Esophagus muscularis mucosa (tissue), 4 donors: ENCODE measurements at regions not wholly inside any gene's neighbourhood (a gene's known extent, or its start where the extent isn't known, plus 50 kb on each side); places are given as distances from the start of the nearest gene placed in this dataset.

Source experiments
- DNase-seq: peaks from one replicate; pipeline ENCODE4 v3.0.0-alpha.2; 2017; ENCODE audit errors: extremely low spot score
- H3K27ac ChIP-seq, 4 donors: fragments of 200-600 bp; sonication (generic); replicated peaks in 1 of 4; 1 replicate in 3 of 4; 2 replicates in 1 of 4; pipeline ENCODE4 v1.5.1; 2016 to 2019; ENCODE audit warnings: mild to moderate bottlenecking in 1 of 4
- H3K27me3 ChIP-seq, 4 donors: fragments of 200-600 bp; sonication (generic); one replicate each; pipeline versions ENCODE4 v1.5.1 to v1.6.0; 2016 to 2019
- H3K36me3 ChIP-seq, 4 donors: fragments of 200-600 bp; sonication (generic); one replicate each; pipeline ENCODE4 v1.5.1; 2016 to 2019
- H3K4me1 ChIP-seq, 4 donors: fragments of 200-600 bp; sonication (generic); one replicate each; pipeline ENCODE4 v1.5.1; 2016 to 2019
- H3K4me3 ChIP-seq, 4 donors: fragments of 200-600 bp; sonication (generic); 1 replicate in 2 of 4; 2 replicates in 2 of 4; pipeline ENCODE4 v1.5.1; 2016 to 2019; ENCODE audit warnings: mild to moderate bottlenecking in 4 of 4, moderate library complexity in 1 of 4
- H3K9me3 ChIP-seq, 4 donors: fragments of 200-600 bp; sonication (generic); 1 replicate in 3 of 4; 2 replicates in 1 of 4; pipeline ENCODE4 v1.5.1; 2016 to 2019
- EP300 ChIP-seq: sonication (generic); formaldehyde crosslinking; IDR thresholded peaks from one replicate; pipeline ENCODE4 v1.6.1; 2017; ENCODE audit warnings: antibody characterized with exemption
- POLR2A ChIP-seq: fragments of 450-650 bp; IDR thresholded peaks from one replicate; pipeline ENCODE4 v1.6.1; 2017; ENCODE audit warnings: antibody characterized with exemption, moderate library complexity, mild to moderate bottlenecking, low read depth
- POLR2AphosphoS5 ChIP-seq, 2 donors: sonication (generic); formaldehyde crosslinking; IDR thresholded peaks; one replicate each; pipeline ENCODE4 v1.6.1; 2017; ENCODE audit warnings: antibody characterized with exemption in 2 of 2
- WGBS: methylation state at CpG from one replicate; pipeline ENCODE4 v1.1.5; 2018; 5-methylcytosine and 5-hydroxymethylcytosine counted together
- intact Hi-C: fragments of 100-400 bp; cut with DNase I; formaldehyde crosslinking; loops from one replicate; pipeline ENCODE4 v1.15.1; 2023
- TF ChIP-seq, protein P1 (sequence below), 3 experiments: fragments of 200-600 bp in 2 of 3; fragments of 450-650 bp in 1 of 3; sonication (generic) in 2 of 3; IDR thresholded peaks; one replicate each; pipeline ENCODE4 v1.5.1; 2017 to 2019; ENCODE audit warnings: antibody characterized with exemption in 3 of 3, mild to moderate bottlenecking in 2 of 3, moderate library complexity in 1 of 3

DNA sequence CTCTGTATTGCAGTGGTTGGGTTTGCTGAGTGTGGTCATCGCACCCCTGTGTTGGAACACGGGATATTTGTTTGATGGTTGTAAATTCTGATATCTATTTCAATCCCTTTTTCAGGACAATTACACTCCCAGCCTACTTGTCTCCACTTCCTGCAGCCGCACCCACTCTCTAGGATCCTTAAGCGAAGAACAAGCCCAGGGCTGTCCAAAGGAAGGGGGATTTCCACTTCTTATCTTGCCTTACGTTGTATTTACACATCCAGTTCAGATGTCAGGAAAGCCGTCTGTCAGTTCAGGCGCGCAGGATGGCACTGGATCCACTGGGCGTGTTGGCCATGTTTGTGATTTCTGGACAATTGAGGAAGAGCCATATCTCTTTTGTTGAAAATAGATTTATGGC, 834.5 kb upstream of the SALL3 start:
- WGBS, result 79% methylated on average over 9 of the region's 9 CpGs
- peaks cover 0 to 3% (median 0%) of the 10 kb centered on the region in 4 donors for H3K27me3 ChIP-seq
- no peaks in the 10 kb centered on the region for H3K36me3 ChIP-seq
- no peaks in the 10 kb centered on the region for H3K9me3 ChIP-seq
- no peak for DNase-seq
- H3K27ac ChIP-seq, result no peak overlapping the region
- H3K4me1 ChIP-seq, result no peaks in the 10 kb centered on the region
- intact Hi-C loops, result no loop called here
- no peak overlapping the region for H3K4me3 ChIP-seq
- no peak for TF ChIP-seq EP300
- no peak for TF ChIP-seq POLR2A
- TF ChIP-seq POLR2AphosphoS5 (IDR thresholded peaks at IDR 0.05), result no peak
- TF ChIP-seq, protein P1, sequence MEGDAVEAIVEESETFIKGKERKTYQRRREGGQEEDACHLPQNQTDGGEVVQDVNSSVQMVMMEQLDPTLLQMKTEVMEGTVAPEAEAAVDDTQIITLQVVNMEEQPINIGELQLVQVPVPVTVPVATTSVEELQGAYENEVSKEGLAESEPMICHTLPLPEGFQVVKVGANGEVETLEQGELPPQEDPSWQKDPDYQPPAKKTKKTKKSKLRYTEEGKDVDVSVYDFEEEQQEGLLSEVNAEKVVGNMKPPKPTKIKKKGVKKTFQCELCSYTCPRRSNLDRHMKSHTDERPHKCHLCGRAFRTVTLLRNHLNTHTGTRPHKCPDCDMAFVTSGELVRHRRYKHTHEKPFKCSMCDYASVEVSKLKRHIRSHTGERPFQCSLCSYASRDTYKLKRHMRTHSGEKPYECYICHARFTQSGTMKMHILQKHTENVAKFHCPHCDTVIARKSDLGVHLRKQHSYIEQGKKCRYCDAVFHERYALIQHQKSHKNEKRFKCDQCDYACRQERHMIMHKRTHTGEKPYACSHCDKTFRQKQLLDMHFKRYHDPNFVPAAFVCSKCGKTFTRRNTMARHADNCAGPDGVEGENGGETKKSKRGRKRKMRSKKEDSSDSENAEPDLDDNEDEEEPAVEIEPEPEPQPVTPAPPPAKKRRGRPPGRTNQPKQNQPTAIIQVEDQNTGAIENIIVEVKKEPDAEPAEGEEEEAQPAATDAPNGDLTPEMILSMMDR (IDR thresholded peaks at IDR 0.05), result no peak

DNA sequence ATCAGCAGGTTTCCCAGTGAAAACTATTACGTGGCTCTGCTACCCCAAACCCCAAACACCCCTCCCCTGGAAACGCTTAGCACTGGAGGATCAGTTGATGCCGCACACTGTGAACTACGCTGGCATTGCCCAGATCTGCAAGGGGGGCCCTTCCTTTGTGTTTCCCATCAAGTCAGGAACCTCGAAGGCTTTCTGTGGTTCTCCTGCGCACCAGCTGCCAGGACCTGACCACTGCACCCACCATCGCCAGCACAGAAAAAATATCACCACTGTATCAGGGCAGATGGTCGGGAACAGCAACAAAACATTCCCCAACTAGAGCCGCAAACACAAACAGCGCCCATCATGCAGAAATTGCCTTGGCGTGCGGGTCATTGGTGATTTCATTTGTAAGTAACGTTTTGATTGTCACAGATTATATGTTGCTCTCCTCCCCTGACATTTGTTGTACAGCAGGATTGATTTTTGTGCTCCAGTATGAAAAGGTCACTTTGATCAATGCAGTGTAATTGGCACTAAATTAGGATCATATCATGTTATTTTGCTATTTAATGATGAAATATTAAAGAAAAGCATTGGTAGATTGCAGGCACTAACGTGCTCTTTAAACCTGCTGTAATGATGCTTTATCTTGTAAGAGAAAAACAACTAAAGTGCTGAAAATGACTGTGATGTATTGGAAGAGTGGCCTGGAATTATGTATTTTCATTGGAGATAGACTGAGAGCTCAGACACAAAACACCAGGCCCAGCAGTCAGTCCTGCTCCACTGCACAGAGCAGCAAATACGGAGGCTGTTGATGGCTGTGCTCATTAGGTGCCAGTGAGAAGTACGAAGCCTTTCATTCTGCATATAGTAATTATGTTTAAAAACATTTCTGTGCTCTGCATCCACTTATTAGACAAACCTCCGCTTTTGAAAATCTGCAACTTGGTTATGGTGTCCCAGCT, 833.2 kb upstream of the SALL3 start:
- no peak overlapping the region for H3K27ac ChIP-seq
- H3K36me3 ChIP-seq, result no peaks in the 10 kb centered on the region
- intact Hi-C loops, result no loop called here
- H3K4me1 ChIP-seq, result no peaks in the 10 kb centered on the region
- H3K27me3 ChIP-seq, result peaks cover 0 to 6% (median 0%) of the 10 kb centered on the region in 4 donors
- DNase-seq, result peak; percentile 50
- H3K4me3 ChIP-seq, result no peak overlapping the region
- H3K9me3 ChIP-seq, result no peaks in the 10 kb centered on the region
- no peak for TF ChIP-seq POLR2AphosphoS5 (IDR thresholded peaks at IDR 0.05)
- TF ChIP-seq, protein P1 (IDR thresholded peaks at IDR 0.05), result no peak
- TF ChIP-seq POLR2A, result no peak
- TF ChIP-seq EP300, result no peak
- 88% methylated on average over 17 of the region's 17 CpGs for WGBS

DNA sequence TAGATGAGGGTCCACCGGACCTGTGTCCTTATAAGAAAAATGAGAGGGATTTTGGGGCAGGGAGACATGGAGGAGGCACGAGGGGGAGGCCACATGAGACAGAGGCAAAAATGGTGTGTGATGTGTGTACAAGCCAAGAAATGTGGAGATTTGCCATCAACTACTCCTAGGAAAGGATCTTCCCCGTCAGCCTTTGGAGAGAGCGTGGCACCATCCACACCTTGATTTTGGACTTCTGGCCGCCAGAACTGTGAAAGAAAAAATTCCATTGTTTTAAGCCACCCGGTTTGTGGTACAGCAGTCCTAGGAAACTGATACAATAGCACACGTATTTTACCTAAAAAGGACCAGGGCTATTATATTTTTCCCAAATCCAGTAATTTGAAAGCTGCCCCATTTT, 829.0 kb upstream of the SALL3 start:
- H3K27me3 ChIP-seq, result peaks cover 0 to 7% (median 0%) of the 10 kb centered on the region in 4 donors
- TF ChIP-seq, protein P1 (IDR thresholded peaks at IDR 0.05), result no peak
- TF ChIP-seq EP300, result no peak
- TF ChIP-seq POLR2A, result no peak
- no peak for TF ChIP-seq POLR2AphosphoS5 (IDR thresholded peaks at IDR 0.05)
- WGBS, result 86% methylated on average over 7 of the region's 7 CpGs

DNA sequence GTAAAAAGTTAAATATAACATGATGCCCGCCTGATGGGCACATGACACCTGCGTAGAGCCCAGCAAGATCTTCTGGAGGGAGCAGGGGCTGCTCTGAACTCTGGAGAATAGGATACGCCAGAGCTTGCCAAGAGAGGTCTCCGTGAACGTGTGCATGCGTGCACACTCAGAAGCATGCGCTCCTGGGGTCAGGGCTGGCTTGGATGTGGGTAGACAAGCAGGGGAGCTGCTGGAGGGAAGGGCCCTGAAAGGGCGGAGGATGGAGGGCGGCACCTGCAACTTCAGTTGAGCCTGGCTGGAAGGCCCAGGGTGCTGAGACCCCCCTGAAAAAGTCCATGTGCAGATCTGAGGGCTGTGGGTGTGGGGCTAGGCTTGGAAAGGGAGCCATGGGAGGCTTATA, 828.4 kb upstream of the SALL3 start:
- H3K27ac ChIP-seq, result no peak overlapping the region
- 98% methylated on average over 9 of the region's 9 CpGs for WGBS
- peak; percentile 87 for DNase-seq
- H3K36me3 ChIP-seq, result no peaks in the 10 kb centered on the region
- no peak overlapping the region for H3K4me3 ChIP-seq
- H3K27me3 ChIP-seq, result peaks cover 0 to 7% (median 0%) of the 10 kb centered on the region in 4 donors
- H3K4me1 ChIP-seq, result no peaks in the 10 kb centered on the region
- H3K9me3 ChIP-seq, result no peaks in the 10 kb centered on the region
- TF ChIP-seq POLR2AphosphoS5 (IDR thresholded peaks at IDR 0.05) (no peak), POLR2A (no peak), EP300 (no peak)
- TF ChIP-seq, protein P1 (IDR thresholded peaks at IDR 0.05), result no peak
- intact Hi-C loops, result no loop called here

More for the DNA sequence above, 829.0 kb upstream of the SALL3 start:
- Histone ChIP-seq H3K36me3 (no peaks in the 10 kb centered on the region), H3K4me3 (no peak overlapping the region), H3K27ac (no peak overlapping the region), H3K9me3 (no peaks in the 10 kb centered on the region), H3K4me1 (no peaks in the 10 kb centered on the region)
- intact Hi-C loops, result no loop called here
- peak; percentile 78 for DNase-seq
